HL-60/S4 treated with retinoic acid at 250 ng/mL for 4 days and 3 days (cell line): ENCODE measurements at regions not wholly inside any gene's neighbourhood (a gene's known extent, or its start where the extent isn't known, plus 50 kb on each side); places are given as distances from the start of the nearest gene placed in this dataset.

Source experiments
- in situ Hi-C: fragments of 300-500 bp; cut with MboI; formaldehyde crosslinking; loops from 2 replicates; pipeline ENCODE4 v1.7.0; 2022; ENCODE audit warnings: low sequenced_read_pairs

DNA sequence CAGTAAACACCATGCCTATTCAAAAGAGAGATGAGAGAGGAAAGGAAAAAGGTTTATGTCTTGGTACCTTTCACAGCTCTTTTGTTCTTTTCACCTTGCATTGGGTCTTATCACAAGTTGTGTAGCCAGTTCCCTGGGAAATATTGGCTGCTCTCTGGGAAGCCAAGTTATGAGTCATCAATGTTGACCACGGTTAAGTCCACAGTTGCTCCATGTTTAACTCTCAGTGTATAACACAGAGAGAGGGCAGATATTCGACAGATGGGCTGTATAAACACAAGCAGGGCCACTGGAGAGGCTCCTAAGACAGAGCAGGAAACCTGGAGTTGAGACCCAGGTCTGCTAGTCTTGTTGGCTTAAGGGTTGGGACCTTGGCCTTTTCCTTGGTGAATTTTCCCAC is 718.6 kb downstream of the QKI start:
- in situ Hi-C loops = no loop called here

DNA sequence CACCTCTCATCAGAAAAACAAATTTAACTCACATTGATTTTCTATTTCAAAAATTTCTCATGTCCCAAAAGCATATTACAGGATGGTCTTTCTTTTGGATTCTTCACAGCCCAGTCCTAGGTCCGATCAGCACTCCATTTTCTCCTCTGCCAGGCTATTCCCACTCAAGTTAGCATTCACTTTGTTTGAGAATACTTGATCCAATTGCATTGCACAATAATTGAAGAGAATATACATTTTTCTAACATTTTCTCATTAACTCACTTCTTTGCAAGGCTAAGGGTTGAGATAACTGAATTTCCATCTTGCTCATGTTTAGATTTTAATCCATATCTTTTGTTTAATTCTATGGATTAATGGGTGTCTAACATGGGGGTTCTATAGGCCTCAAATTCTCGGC is 716.1 kb downstream of the QKI start:
- in situ Hi-C loops = no loop called here

DNA sequence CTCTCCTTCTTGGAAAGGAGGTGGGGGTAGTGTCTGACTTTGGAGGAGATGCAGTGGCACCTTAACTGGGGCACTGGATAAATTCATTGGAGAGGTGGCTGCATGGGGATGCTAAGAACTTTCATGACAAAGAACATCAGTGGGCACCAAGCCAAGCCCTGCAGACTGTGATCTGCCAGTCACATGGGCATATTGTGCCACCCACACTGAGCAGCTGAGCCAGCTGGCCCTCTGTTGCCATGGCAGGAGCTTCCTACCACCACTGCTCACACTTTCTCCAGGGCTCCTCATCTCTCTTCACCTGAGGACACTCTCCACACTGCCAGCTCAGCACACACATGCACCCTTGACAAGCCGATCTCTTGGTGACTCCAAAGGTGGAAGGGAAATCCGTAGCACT is 715.6 kb downstream of the QKI start:
- in situ Hi-C loops = no loop called here

DNA sequence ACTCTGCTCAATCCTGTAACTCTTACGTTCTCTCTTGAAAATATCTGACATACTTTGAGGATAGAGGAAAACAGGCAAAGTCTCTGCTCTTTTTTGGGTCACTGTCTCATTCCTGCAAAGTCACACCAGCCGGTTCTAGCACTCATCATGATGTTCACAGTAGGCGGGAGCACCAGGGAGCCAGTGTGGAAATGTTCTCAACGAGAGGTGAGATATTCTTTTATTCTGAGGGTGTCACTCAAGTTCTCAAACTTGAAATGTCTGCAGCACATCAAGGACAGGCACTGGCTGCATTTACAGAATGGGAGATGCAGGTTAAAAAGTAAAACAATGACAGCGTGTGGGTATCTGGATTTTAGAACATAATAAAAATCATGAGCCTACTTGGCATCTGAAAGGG is 714.7 kb downstream of the QKI start:
- in situ Hi-C loops = no loop called here

DNA sequence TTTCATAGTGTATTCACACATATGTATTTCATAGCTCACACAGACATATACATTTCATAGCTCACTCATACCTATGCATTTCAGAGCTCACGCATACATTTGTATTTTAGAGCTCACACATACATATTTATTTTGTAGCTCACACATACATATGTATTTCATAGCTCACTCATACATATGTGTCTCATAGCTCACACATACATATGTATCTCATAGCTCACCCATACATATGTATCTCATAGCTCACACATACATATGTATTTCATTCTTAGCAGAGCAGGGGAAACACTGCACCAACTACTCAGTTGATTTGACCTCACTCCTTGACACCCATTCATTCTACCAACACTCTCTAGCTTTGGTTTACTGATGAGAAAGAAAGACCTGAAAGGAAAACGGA is 713.6 kb downstream of the QKI start:
- in situ Hi-C loops = no loop called here

DNA sequence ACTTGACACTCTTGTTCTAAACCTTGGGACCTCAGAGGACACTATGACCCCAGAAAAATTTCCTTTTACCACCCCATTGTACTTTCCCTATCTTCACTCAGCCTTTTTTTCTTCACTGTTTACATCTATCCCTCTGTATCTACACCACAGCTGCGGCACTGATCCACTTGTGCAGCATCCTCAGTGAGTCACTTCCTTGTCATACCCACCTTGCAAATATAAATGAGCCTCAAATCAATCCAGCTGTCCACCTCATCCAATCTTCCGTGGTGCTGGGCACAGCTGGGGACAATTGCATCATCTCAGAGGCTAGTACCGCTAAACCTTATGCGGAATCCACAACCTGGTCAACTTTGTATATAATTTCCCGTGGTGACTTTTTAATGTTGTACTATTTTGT is 710.5 kb downstream of the QKI start:
- in situ Hi-C loops = loop anchor here (25.0 kb wide), 1 partner anchor 688 kb away; no protein-coding TSS in a partner anchor

DNA sequence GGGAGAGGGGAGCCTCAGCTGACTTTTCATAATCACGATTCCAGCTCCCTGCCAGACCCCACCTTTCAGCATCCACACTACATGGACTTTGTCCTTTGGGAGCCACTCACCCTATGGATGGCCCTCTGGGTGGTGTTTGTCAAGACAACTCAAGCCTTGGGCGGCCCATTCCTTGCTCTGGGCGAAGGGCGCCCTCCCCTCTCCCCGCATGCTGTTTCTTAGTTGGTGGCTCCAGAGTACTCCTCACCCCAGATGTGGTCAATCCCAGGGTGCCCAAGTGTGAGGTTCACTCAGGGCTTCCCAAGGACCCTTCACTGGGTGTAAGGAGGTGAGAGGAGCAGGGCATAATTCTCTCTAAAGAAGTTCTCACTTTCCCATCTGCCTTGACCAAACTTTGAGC is 710.0 kb downstream of the QKI start:
- in situ Hi-C loops = loop anchor here (25.0 kb wide), 1 partner anchor 687 kb away; no protein-coding TSS in a partner anchor

DNA sequence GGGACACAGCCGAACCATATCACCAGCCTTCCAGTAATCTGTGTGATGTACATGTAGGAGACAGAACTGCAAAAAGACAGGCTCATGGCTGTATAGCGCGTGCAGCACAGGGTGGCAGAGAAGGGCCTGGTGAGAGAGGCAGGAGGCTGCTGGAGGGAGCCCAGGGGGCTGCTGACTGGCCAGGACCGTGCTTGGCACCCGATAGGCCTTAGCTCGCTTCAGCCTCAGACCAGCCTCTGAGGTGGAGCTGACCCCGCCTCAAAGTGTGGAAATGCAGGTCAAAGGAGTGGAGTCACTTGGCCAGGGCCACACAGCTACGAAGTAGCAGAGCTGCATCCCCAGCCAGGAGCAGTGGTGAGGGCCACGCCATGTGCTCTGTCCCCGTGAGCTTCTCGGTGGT is 707.6 kb downstream of the QKI start:
- in situ Hi-C loops = loop anchor here (25.0 kb wide), 1 partner anchor 685 kb away; no protein-coding TSS in a partner anchor

DNA sequence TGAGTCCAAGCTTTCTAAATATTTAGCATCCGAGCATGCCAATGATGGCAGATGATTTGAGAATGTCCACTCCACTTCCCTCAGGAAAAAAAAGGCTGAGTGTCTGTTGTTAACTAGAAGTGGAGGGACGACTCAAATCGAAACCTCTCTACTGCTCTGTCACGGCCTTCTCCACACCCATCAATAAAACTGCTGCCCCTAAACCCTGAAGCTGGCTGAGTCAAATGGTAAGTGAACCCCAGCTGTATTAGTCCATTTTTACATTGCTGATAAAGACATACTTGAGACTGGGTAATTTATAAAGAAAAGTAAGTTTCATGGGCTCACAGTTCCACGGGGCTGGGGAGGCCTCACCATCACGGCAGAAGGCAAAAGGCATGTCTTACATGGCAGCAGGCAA is 707.0 kb downstream of the QKI start:
- in situ Hi-C loops = loop anchor here (25.0 kb wide), 1 partner anchor 684 kb away; no protein-coding TSS in a partner anchor

DNA sequence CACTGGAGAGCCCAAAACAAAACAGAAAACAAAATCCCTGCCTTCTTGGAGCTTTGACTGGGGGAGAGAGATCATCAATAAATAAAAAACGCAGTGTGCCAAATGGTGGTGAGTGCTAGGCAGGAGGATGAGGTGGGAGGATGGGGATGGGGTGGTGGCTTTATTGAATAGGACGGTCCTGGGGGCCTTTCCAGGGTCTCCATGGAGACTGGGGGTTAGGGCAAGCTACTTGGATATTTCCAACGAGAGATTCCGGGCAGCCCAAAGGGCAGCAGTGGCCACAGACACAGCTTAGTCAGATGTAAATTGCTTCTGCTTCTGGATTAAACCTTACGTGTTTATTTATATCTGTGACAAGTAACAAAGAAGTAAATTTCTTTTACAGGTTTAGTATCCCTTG is 700.1 kb downstream of the QKI start:
- in situ Hi-C loops = loop anchor here (25.0 kb wide), 1 partner anchor 677 kb away; no protein-coding TSS in a partner anchor

DNA sequence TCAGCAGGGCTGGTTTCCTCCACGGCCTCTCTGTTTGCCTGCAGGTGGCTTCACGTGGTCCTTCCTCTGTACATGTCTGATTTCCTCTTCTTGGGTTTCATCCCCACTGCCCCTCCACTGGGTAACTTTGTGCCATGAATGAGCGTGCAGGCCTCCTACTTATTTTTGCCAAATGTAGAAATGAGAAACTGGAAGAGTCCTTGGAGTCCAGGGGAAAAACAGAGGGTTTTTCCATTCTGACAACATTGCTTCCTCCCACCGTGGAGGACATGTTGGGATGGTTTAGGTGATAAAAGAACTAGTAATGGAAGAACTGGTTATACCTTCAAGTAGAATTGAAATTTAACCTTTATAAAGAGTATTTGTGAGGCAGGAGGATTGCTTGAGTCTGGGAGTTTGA is 699.5 kb downstream of the QKI start:
- in situ Hi-C loops = loop anchor here (25.0 kb wide), 1 partner anchor 677 kb away; no protein-coding TSS in a partner anchor

DNA sequence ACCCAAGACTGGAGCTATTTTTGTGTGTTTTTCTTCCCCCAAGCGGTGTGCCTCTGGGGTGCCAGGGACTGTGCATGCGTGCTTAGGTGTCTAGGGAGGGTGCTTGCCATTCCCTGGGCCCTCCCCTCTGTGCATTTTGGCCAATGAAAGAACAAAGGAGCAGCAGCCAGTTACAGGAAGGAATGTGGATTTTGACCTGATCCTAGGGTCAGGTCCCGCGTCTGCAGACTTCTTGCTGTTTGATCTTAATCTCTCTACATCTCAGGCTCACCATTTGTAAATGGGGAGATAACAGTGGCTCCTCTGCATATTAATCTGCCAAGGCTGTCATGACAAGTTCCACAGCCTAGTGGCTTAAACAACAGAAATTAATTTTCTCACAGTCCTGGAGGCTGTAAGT is 699.1 kb downstream of the QKI start:
- in situ Hi-C loops = loop anchor here (25.0 kb wide), 1 partner anchor 676 kb away; no protein-coding TSS in a partner anchor

DNA sequence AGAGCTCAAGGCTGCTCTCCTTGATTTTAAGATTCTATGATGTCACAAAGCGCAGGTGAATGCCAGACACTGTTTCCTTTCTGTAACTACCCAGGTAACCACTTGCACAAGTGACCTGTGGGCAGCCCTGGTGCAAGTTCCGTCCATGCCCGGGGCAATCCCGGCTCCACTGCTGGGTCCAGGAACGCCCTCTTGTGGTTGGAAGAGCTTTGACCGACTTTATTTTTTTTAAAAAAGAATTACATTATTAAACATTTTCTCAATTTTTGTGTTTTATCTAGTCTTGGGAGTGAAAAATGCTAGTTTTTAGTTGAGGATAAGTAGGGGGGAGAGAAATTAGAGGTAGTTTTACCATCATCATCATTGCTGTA is 695.2 kb downstream of the QKI start:
- in situ Hi-C loops = loop anchor here (25.0 kb wide), 1 partner anchor 672 kb away; no protein-coding TSS in a partner anchor

DNA sequence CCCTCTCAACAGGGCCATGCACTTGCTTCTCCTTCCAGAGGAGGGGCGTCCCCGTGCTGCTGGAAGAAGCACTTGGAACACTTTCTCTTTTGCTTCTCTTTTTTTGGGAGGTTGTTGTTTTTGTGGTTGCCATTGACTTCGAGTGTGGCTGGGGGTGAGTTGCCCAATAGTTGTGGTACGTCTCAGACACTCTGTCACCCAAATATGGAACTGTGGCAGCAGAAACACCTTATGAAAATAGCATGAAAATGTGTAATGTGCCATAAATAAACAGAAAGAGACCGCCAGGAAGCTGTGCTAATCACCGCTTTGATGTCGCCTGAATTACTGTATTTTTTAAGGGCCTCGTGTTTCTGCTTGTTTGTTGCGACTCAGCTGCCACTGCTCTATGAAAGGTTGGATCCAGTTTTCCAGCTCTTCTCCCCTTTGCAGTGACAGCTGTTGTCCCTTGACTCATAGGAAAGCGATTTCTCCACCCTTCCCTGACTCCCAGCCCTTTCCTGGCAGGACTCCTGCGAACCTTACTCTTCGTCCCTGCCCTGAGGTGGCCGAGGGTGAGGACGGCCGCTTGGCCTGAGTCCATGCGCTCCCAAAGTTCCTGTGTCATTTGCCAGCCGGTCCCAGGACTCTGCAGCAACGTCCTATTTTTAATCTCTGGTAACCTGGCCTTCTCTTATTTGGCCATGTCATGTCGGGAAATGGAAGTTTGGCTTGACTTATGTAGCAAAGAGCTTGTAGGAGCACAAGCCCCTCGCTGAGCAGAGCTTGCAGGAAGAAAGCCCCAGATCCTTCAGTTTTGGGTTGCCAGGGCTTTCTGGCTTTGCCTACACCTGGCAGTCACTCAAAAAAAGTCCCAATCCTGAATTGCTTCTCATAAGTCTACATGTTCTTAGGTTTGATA is 694.6 kb downstream of the QKI start:
- in situ Hi-C loops = loop anchor here (25.0 kb wide), 1 partner anchor 672 kb away; no protein-coding TSS in a partner anchor

DNA sequence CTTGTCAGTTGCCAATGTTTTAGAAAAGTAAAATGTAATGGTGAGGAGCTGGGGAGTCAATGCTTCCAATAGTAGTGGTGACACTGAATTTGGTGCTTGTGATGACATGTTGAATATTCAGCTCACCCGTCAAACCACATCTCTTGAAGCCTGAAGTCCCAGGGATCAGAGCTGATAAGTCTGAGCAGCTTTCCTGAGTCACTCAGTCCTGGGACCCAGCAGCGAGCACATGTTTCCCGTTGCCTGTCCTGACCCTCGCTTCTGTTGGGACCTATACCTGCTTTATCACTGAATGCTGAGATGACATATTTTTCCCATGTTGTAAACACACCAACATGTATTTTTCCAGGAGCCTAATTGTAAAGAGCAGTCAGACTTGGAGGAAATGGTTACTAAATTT is 693.6 kb downstream of the QKI start:
- in situ Hi-C loops = loop anchor here (25.0 kb wide), 1 partner anchor 671 kb away; no protein-coding TSS in a partner anchor

DNA sequence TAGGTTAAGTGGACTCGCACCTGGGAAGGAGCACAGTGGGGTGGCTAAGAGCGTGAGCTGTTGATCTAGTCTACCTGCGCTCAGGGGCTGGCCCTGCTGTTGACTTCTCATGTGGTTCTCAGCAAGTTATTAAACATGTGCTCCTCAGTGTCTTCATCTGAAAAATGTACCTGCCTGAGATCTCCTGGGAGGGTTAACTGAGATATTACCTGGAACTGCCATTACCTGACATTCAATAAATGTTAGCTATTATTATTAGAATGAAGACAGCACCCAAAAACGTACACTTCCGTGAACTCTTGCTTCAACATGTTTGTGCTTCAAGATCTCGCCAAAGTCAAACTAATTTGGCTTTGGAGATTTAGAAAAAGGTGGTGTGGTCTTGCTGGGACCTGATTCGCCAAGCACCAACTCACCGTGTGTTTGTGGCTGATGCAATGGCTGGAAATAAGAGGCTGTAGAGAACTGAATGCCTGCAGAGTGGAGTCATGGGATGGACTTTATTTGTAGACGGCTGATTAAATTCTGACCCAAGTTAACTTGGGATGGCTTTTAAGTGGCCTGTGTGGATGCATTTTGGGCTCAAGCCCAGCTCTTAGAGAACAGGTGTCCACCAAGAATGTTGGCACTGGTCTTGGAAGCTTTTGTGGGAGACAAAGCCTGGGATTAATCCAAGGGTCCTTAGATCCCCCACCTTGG is 692.9 kb downstream of the QKI start:
- in situ Hi-C loops = loop anchor here (25.0 kb wide), 1 partner anchor 670 kb away; no protein-coding TSS in a partner anchor

DNA sequence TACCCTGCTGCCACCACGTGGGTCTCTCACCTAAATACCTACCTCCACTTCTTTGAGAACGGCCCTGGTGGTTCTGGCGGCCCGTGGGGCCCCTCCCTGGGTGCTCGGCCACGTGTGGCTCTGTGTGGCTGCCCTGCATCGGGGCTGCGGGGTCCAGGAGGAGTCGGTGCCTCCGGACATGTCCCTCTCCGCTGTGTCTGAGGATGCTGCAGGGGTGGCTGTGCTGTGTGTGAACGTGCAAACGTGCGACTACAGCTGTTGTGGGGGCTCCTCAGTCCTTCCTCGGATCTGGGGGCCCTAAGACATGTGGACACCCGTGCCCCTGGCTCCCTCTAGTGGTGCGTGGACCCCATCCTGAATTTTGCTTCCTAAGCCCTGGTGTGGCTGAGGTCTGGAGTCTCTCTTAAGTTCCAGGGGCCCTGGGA is 691.8 kb downstream of the QKI start:
- in situ Hi-C loops = loop anchor here (25.0 kb wide), 1 partner anchor 669 kb away; no protein-coding TSS in a partner anchor

DNA sequence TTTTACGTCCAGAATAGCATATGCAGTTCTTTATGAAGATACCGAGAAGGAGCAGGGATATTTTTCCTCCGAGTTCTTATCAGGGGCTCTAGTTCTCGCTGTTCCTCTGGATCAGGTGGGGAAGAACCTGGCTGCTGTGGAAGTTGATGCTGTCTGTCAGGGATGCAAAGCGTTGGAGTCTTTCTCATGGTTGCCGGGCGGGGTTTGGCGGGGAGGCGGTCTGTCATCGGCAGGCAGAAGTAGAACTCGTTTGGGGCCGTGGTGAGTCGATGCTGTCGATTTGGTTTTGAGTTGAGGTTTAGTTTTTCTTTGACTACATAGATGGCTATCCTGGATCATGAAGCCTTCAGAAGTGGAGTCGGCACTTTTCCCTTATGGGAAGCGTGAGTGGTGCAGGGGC is 691.2 kb downstream of the QKI start:
- in situ Hi-C loops = loop anchor here (25.0 kb wide), 1 partner anchor 668 kb away; no protein-coding TSS in a partner anchor

DNA sequence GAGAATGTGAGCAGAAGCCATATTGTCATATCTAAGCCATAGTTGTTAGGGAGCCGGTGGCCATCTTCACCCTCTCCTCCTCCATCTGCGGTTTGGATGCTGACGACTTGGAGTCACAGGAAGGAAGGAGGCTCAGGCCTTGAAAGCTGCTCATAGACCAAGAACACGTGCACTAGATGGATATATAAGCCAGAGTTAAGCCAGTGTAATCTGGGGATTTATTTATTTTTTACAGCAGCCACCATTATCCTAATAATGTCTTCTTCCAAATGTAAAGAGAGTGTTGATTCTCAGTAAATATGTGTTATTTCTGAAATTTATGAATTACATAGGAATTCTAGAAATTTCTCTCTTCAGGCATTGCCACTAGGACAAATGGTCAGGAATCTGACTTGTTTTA is 689.9 kb downstream of the QKI start:
- in situ Hi-C loops = loop anchor here (25.0 kb wide), 1 partner anchor 667 kb away; no protein-coding TSS in a partner anchor

DNA sequence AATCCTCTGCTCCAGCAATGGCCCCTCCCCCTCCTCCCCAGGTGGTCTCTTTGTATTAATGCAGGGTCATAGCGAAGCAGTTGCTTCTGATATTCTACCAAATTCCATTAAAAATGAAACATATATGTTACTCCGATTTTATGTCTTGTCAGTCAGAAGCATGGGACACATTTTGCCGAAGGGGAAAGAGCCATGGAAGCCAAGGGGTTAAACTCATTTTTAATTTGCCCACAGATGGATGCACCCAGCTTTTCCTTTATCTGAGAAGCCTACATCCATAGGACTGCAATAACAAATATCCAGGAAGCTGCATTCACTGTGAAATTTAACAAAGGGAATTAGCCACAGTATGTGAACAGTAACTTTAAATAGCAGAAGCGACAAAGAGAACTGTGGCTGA is 688.2 kb downstream of the QKI start:
- in situ Hi-C loops = loop anchor here (25.0 kb wide), 1 partner anchor 665 kb away; no protein-coding TSS in a partner anchor

DNA sequence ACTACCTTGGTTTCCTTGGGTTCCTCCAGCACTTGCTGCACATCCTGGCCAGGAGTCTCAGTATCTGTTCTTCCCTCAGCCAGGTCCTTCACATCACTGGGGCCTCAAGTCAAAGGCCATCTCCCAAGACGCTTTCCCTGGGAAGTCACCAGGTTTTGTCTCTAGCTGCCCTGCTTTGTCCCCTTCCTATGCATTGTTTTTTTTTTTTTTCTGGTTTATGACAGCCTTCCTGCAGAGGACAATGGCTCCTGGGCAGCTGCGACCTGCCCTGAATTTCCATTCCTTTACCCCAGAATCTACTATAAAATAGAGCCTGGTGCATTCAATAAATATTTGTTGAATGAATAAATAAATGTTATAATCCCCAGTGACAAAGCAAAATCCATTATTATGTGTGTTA is 687.3 kb downstream of the QKI start:
- in situ Hi-C loops = loop anchor here (25.0 kb wide), 1 partner anchor 665 kb away; no protein-coding TSS in a partner anchor
